Ectodermal cell (in vitro differentiated cells): ENCODE measurements at regions not wholly inside any gene's neighbourhood (a gene's known extent, or its start where the extent isn't known, plus 50 kb on each side); places are given as distances from the start of the nearest gene placed in this dataset.

Experiments
- H3K27ac ChIP-seq: 2 replicates; pipeline ENCODE4 v1.7.0; 2013; ENCODE audit warnings: mild to moderate bottlenecking, low read depth, low read length; ENCODE audit not compliant: insufficient read depth, poor library complexity, severe bottlenecking
- H3K27me3 ChIP-seq: 2 replicates; pipeline ENCODE4 v1.7.0; 2013; ENCODE audit warnings: mild to moderate bottlenecking, low read length; ENCODE audit not compliant: insufficient read depth, control insufficient read depth, poor library complexity, severe bottlenecking
- H3K36me3 ChIP-seq: one replicate; pipeline ENCODE4 v1.7.0; 2013; ENCODE audit warnings: low read length; ENCODE audit not compliant: control insufficient read depth, insufficient read depth
- H3K4me1 ChIP-seq: one replicate; pipeline ENCODE4 v1.7.0; 2013; ENCODE audit warnings: low read length; ENCODE audit not compliant: control insufficient read depth, insufficient read depth
- H3K4me3 ChIP-seq: 2 replicates; pipeline ENCODE4 v1.7.0; 2013; ENCODE audit warnings: low read depth, low read length, control low read depth; ENCODE audit not compliant: insufficient read depth
- H3K9me3 ChIP-seq: 2 replicates; pipeline ENCODE4 v1.7.0; 2013; ENCODE audit warnings: mild to moderate bottlenecking, low read length, moderate library complexity; ENCODE audit not compliant: control insufficient read depth
- WGBS, 2 experiments: methylation state at CpG; one replicate each; pipeline ENCODE4 v1.1.7; 2013; ENCODE audit warnings: missing lambda C conversion rate in 2 of 2; 5-methylcytosine and 5-hydroxymethylcytosine counted together

- no peaks in the 10 kb centered on the region for H3K9me3 ChIP-seq
- H3K27ac ChIP-seq, result no peak overlapping the region
- H3K4me1 ChIP-seq, result peaks cover 5% of the 10 kb centered on the region
- no peaks in the 10 kb centered on the region for H3K27me3 ChIP-seq
- WGBS, 2 experiments, result 87 to 90% methylated on average over 13 of the region's 13 CpGs
- no peaks in the 10 kb centered on the region for H3K36me3 ChIP-seq
- no peak overlapping the region for H3K4me3 ChIP-seq
These were observed 66.2 kb upstream of the PCBD1 start for GRCh38 chr10:70954381-70955176.

DNA sequence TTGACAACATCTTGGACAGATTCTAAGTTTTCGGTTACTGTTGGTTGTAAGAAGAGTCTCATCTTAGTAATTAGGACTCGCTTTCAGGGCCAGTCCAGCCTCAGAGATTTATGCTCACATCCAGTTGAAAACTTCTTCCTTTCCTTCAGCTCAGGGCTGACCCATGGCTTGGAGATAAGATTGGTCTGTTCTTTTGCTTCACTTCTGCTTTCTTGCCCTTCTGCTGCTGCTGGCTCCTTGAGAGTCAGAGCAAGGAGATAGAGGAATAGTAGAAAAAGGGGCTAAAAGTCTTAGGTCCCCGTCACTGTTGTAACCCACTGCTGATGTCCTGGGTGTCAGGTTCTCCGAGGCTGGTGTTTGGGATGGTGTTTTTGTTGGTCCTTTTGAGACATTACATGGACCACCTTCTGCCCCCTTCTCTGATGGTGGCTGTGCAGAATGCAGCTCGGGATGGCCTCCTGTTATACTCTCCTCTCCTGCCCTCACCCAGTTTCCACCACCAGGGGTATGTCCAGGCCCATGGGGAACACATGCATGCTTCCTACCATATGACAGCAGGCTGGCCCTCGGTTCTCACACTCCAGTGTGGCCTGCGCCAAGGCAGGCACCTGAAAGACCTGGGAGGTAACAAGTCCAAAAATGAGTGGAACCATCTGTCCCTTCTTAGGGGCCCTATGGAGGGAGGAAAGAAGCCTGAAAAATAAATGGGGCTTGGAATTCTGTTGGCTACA, 67.8 kb upstream of the PCBD1 start:
- Histone ChIP-seq H3K4me1 (peaks cover 5% of the 10 kb centered on the region), H3K36me3 (no peaks in the 10 kb centered on the region), H3K9me3 (no peaks in the 10 kb centered on the region), H3K27me3 (no peaks in the 10 kb centered on the region), H3K4me3 (no peak overlapping the region), H3K27ac (no peak overlapping the region)
- 72 to 73% methylated on average over 7 of the region's 7 CpGs for WGBS, 2 experiments

DNA sequence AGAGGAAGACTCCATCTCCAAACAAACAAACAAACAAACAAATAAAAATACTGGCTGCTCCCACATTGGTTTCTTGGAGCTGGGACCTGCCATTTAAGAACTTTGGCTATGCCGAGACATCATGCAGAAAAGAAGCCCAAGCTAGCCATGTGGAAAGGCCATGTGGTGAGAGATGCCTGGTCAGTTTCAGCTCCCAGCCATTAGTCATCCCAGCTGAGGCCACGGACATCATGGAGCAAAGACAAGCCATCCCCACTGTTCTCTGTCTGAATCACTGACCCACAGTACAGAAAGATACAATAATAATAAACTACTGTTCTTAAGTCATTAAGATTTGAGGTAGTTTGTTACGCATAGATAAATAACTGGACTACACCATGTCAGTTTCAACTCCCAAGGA, 70.0 kb upstream of the PCBD1 start:
- H3K27me3 ChIP-seq, result peaks cover 4% of the 10 kb centered on the region

GRCh38 chr10:70960316-70960715, 72.0 kb upstream of the PCBD1 start:
- H3K27me3 ChIP-seq, result peaks cover 7% of the 10 kb centered on the region
- no peak overlapping the region for H3K4me3 ChIP-seq
- no peaks in the 10 kb centered on the region for H3K4me1 ChIP-seq
- 92 to 93% methylated on average over 2 of the region's 2 CpGs for WGBS, 2 experiments
- no peaks in the 10 kb centered on the region for H3K36me3 ChIP-seq
- no peaks in the 10 kb centered on the region for H3K9me3 ChIP-seq
- no peak overlapping the region for H3K27ac ChIP-seq

More for the DNA sequence above, 70.0 kb upstream of the PCBD1 start:
- Histone ChIP-seq H3K9me3 (no peaks in the 10 kb centered on the region), H3K27ac (no peak overlapping the region), H3K36me3 (no peaks in the 10 kb centered on the region), H3K4me1 (no peaks in the 10 kb centered on the region), H3K4me3 (no peak overlapping the region)
- 94 to 95% methylated on average over 3 of the region's 3 CpGs for WGBS, 2 experiments

DNA sequence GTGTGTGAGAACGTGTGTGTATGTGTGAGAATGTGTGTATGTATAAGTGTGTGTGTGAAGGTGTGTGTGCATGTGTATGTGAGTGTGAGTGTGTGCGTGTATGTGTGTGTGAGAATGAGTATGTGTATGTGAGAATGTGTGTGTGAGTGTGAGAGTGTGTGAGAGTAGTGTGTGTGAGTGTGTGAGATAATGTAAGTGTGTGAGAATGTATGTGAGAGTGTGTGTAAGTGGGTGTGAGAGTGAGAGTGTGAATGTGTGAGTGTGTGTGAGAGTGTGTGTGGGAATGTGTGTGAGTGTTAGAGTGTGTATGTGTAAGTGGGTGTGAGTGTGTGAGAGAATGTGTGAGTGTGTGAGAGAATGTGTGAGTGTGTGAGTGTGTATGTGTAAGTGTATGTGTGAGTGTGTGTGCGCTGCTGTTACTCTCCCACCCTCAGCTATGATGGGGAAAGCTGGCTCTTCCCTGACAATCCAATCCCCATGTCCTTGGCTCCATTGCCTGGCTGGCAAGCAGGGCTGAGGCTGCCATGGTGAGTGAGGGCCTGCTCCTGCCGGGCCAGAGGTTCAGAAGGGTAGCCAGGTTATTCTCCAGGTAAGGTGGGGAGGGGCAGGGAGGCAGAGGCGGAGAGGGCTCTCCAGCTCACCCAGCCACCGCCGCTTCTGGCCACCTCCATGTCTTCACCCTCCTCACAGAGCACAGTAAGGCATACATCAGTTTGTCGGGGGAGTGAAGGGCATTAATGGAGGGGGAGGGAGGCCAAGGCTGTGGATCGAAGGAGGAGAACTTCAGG, 72.6 kb upstream of the PCBD1 start:
- Histone ChIP-seq H3K36me3 (no peaks in the 10 kb centered on the region), H3K4me1 (no peaks in the 10 kb centered on the region), H3K27me3 (peaks cover 7% of the 10 kb centered on the region), H3K4me3 (no peak overlapping the region), H3K9me3 (no peaks in the 10 kb centered on the region), H3K27ac (no peak overlapping the region)
- WGBS, 2 experiments, result 80 to 95% methylated on average over 7 to 9 of the region's 9 CpGs

DNA sequence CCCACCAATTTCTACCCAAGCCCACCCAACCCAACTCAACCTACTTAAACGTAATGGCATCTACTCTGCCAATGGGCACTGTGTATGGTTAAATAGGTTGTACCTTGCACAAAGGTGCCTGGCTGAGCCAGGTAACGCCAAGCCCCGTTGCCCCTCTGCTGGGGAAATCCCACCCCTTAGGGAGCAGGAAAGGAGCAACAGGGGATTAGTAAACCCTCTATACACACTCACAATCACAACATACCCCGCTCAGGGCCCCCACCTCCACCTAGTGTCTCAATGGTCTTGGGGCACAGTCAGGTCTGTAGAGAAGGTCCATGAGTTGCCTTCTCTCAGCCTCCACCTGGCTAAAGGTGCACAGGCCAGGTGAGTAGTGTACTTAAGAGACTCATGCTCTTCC, 74.3 kb upstream of the PCBD1 start:
- no peak overlapping the region for H3K27ac ChIP-seq
- no peaks in the 10 kb centered on the region for H3K36me3 ChIP-seq
- peaks cover 7% of the 10 kb centered on the region for H3K27me3 ChIP-seq
- no peaks in the 10 kb centered on the region for H3K9me3 ChIP-seq
- WGBS, 2 experiments, result 93 to 94% methylated on average over 4 of the region's 4 CpGs
- H3K4me3 ChIP-seq, result no peak overlapping the region
- peaks cover 7% of the 10 kb centered on the region for H3K4me1 ChIP-seq

GRCh38 chr10:70963271-70963670, 74.9 kb upstream of the PCBD1 start:
- Histone ChIP-seq H3K27ac (no peak overlapping the region), H3K4me3 (no peak overlapping the region), H3K36me3 (no peaks in the 10 kb centered on the region), H3K27me3 (peaks cover 7% of the 10 kb centered on the region), H3K4me1 (peaks cover 12% of the 10 kb centered on the region), H3K9me3 (no peaks in the 10 kb centered on the region)
- 92 to 93% methylated on average over 14 of the region's 14 CpGs for WGBS, 2 experiments

DNA sequence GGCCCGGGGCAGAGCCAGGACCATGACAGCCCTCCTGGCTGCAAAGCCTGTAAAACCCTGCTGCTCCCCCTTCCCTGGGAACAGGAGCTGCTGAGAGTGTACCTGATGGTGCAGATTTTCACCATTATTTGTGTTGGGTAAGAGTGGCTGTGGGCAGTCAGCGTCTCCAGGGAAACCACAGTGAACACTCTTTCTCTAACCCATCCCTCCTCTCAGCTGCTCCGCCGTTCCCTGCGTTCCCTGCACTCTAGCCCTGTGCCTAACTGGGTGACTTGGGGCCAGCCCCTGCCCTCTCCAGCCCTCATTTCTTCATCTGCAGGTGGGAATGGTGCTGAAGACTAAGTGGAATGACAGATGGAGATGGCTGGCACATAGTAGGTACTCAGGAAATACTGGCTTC, 75.9 kb upstream of the PCBD1 start:
- H3K4me1 ChIP-seq, result peaks cover 21% of the 10 kb centered on the region
- WGBS, 2 experiments, result 70 to 71% methylated on average over 5 of the region's 5 CpGs

DNA sequence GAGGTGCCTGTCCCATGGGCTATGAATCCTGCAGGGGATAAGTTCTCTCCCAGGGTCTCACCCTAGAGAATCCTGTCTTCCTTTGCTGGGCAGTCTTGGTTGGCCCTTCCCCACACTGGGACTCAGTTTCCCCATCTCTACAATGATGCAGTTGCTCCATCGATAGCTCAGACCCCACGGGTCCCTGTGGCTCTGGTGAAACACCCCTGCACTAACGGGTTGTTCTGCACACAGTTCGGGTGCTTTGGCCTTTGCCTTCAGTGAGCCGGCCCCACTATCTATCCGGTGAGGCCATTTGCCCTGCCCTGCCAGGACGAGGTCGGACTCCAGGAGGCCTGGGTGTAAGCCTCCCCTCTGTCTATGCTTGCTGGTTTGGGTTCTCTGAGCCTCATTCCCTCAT, 76.5 kb upstream of the PCBD1 start:
- no peaks in the 10 kb centered on the region for H3K9me3 ChIP-seq
- no peak overlapping the region for H3K27ac ChIP-seq
- H3K36me3 ChIP-seq, result no peaks in the 10 kb centered on the region
- WGBS, 2 experiments, result 89 to 94% methylated on average over 8 of the region's 8 CpGs
- H3K4me3 ChIP-seq, result no peak overlapping the region
- H3K27me3 ChIP-seq, result peaks cover 7% of the 10 kb centered on the region
- H3K4me1 ChIP-seq, result peaks cover 25% of the 10 kb centered on the region

More for the DNA sequence above, 75.9 kb upstream of the PCBD1 start:
- Histone ChIP-seq H3K27me3 (peaks cover 7% of the 10 kb centered on the region), H3K9me3 (no peaks in the 10 kb centered on the region), H3K27ac (no peak overlapping the region), H3K36me3 (no peaks in the 10 kb centered on the region), H3K4me3 (no peak overlapping the region)

DNA sequence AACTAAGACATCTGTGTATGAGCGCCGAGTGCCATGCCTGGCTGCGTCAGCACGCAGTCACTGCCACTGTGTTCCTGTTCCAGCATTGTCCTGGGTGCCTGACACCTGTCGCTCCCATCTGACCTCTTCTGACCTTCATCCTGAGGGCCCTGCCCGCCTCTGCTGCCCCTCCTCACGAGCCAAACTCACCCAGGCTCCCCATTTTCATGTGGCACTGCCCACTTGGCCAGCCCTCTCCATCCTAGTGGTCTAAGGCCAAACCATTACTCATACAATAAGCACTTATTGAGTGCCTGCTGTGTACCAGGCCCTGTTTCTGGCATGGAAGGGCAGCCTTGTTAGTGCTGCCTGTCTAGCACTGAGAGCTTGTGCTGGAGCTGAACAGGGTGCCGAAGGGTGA, 77.2 kb upstream of the PCBD1 start:
- WGBS, 2 experiments, result 92 to 94% methylated on average over 8 of the region's 8 CpGs
- Histone ChIP-seq H3K4me1 (peaks cover 29% of the 10 kb centered on the region), H3K36me3 (no peaks in the 10 kb centered on the region), H3K27me3 (peaks cover 7% of the 10 kb centered on the region), H3K9me3 (no peaks in the 10 kb centered on the region), H3K27ac (no peak overlapping the region), H3K4me3 (no peak overlapping the region)
